ENCODE measurements at regions not wholly inside any gene's neighbourhood (a gene's known extent, or its start where the extent isn't known, plus 50 kb on each side); places are given as distances from the start of the nearest gene placed in this dataset.
A peak's percentile ranks its signal among the peaks of the same experiment; 100 is the strongest.

DNA sequence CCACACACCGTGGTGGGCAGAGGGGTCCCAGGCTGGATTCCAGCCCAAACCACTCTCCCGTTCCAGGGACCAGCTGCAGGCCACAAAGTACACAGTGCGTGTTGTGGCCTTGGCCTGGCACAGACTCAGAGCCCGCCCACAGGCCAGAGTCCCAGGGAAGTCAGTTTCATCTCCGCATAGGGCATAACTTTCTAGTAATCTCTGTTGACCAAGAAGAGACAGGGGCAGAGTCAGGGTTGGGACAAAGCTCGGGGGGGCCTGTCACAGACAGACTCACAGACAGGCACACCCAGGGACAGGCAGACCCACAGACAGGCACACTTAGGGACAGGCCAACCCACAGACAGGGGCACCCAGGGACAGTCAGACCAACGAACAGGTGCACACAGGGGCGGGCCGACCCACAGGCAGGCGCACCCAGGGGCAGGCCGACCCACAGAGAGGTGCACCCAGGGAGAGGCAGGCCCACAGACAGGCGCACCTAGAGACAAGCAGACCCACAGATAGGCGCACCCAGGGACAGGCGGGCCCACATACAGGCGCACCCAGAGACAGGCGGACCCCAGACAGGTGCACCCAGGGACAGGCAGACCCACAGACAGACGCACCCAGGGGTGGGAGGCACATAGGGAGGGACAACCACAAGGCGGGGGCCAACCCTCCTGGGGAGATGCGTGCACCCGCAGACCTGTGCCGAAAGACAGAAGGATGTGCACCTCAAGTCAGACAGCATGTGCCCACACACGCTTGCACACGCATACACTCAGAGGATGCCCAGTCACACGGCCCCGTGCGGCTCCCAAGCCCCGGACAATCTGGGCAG is 323.3 kb upstream of the RTL1 start (continued):
- TF ChIP-seq, protein P1, sequence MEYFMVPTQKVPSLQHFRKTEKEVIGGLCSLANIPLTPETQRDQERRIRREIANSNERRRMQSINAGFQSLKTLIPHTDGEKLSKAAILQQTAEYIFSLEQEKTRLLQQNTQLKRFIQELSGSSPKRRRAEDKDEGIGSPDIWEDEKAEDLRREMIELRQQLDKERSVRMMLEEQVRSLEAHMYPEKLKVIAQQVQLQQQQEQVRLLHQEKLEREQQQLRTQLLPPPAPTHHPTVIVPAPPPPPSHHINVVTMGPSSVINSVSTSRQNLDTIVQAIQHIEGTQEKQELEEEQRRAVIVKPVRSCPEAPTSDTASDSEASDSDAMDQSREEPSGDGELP (IDR thresholded peaks at IDR 0.05; ENCODE audit: borderline replicate concordance, low read depth), result peak; percentile 90; the same call in 1 of the 2 replicates
- TF ChIP-seq, protein P2, sequence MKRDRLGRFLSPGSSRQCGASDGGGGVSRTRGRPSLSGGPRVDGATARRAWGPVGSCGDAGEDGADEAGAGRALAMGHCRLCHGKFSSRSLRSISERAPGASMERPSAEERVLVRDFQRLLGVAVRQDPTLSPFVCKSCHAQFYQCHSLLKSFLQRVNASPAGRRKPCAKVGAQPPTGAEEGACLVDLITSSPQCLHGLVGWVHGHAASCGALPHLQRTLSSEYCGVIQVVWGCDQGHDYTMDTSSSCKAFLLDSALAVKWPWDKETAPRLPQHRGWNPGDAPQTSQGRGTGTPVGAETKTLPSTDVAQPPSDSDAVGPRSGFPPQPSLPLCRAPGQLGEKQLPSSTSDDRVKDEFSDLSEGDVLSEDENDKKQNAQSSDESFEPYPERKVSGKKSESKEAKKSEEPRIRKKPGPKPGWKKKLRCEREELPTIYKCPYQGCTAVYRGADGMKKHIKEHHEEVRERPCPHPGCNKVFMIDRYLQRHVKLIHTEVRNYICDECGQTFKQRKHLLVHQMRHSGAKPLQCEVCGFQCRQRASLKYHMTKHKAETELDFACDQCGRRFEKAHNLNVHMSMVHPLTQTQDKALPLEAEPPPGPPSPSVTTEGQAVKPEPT (CRISPR knock-in tag; IDR thresholded peaks at IDR 0.05; ENCODE audit: low read depth), result no peak
- no peak for TF ChIP-seq SRSF1 (optimal IDR thresholded peaks at IDR 0.05; ENCODE audit: low read depth, low read length)
- TF ChIP-seq KDM3A (CRISPR knock-in tag; IDR thresholded peaks at IDR 0.05; ENCODE audit: low read depth), result 0 out of 2 replicates have a peak, but pooled peaks have one; percentile 41
- 0 out of 2 replicates have a peak, but pooled peaks have one; percentile 46 for TF ChIP-seq ZNF569 (CRISPR knock-in tag; IDR thresholded peaks at IDR 0.05; ENCODE audit: borderline replicate concordance)
- no peak for TF ChIP-seq NFKBIZ (CRISPR knock-in tag; IDR thresholded peaks at IDR 0.05)
- TF ChIP-seq MEIS2 (CRISPR knock-in tag; IDR thresholded peaks at IDR 0.05), result peak; percentile 60
- TF ChIP-seq, protein P3, sequence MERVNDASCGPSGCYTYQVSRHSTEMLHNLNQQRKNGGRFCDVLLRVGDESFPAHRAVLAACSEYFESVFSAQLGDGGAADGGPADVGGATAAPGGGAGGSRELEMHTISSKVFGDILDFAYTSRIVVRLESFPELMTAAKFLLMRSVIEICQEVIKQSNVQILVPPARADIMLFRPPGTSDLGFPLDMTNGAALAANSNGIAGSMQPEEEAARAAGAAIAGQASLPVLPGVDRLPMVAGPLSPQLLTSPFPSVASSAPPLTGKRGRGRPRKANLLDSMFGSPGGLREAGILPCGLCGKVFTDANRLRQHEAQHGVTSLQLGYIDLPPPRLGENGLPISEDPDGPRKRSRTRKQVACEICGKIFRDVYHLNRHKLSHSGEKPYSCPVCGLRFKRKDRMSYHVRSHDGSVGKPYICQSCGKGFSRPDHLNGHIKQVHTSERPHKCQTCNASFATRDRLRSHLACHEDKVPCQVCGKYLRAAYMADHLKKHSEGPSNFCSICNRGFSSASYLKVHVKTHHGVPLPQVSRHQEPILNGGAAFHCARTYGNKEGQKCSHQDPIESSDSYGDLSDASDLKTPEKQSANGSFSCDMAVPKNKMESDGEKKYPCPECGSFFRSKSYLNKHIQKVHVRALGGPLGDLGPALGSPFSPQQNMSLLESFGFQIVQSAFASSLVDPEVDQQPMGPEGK (CRISPR knock-in tag; IDR thresholded peaks at IDR 0.05), result peak; percentile 88
- no peak for TF ChIP-seq SIN3A (IDR thresholded peaks at IDR 0.05; ENCODE audit: borderline replicate concordance, low read depth, low read length)
- 0 out of 2 replicates have a peak, but pooled peaks have one; percentile 24 for TF ChIP-seq ZNF572 (CRISPR knock-in tag; IDR thresholded peaks at IDR 0.05)
- 0 out of 2 replicates have a peak, but pooled peaks have one; percentile 10 for TF ChIP-seq RFX5 (IDR thresholded peaks at IDR 0.05; ENCODE audit: low read depth, low read length)
- TF ChIP-seq, protein P4, sequence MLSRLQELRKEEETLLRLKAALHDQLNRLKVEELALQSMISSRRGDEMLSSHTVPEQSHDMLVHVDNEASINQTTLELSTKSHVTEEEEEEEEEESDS (CRISPR knock-in tag; IDR thresholded peaks at IDR 0.05; ENCODE audit: borderline replicate concordance), result no peak
- peak; percentile 83 for TF ChIP-seq NCOR1 (IDR thresholded peaks at IDR 0.05; ENCODE audit: borderline replicate concordance, low read length)
- TF ChIP-seq, protein P5, sequence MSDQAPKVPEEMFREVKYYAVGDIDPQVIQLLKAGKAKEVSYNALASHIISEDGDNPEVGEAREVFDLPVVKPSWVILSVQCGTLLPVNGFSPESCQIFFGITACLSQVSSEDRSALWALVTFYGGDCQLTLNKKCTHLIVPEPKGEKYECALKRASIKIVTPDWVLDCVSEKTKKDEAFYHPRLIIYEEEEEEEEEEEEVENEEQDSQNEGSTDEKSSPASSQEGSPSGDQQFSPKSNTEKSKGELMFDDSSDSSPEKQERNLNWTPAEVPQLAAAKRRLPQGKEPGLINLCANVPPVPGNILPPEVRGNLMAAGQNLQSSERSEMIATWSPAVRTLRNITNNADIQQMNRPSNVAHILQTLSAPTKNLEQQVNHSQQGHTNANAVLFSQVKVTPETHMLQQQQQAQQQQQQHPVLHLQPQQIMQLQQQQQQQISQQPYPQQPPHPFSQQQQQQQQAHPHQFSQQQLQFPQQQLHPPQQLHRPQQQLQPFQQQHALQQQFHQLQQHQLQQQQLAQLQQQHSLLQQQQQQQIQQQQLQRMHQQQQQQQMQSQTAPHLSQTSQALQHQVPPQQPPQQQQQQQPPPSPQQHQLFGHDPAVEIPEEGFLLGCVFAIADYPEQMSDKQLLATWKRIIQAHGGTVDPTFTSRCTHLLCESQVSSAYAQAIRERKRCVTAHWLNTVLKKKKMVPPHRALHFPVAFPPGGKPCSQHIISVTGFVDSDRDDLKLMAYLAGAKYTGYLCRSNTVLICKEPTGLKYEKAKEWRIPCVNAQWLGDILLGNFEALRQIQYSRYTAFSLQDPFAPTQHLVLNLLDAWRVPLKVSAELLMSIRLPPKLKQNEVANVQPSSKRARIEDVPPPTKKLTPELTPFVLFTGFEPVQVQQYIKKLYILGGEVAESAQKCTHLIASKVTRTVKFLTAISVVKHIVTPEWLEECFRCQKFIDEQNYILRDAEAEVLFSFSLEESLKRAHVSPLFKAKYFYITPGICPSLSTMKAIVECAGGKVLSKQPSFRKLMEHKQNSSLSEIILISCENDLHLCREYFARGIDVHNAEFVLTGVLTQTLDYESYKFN (CRISPR knock-in tag; conservative IDR thresholded peaks at IDR 0.05), result peak; percentile 87
- no peak for TF ChIP-seq ZNF431 (CRISPR knock-in tag; IDR thresholded peaks at IDR 0.05; ENCODE audit: borderline replicate concordance, low read depth)
- TF ChIP-seq FOSL2 (CRISPR knock-in tag; IDR thresholded peaks at IDR 0.05), result peak; percentile 59; the same call in 1 of the 2 replicates
- peak; percentile 65 for TF ChIP-seq SPEN (CRISPR knock-in tag; IDR thresholded peaks at IDR 0.05; ENCODE audit: low read depth)
- peak; percentile 64 for TF ChIP-seq POGZ (CRISPR knock-in tag; IDR thresholded peaks at IDR 0.05)
